ENCODE measurements at regions not wholly inside any gene's neighbourhood (a gene's known extent, or its start where the extent isn't known, plus 50 kb on each side); places are given as distances from the start of the nearest gene placed in this dataset.

GRCh38 chr7:156274557-156274956 is 366.0 kb upstream of the RNF32 start:
- no peaks in the 10 kb centered on the region for H3K36me3 ChIP-seq (ENCODE audit: insufficient read depth, low read length)
- no peak for DNase-seq (ENCODE audit: insufficient read length, low spot score, missing footprints)
- TF ChIP-seq CTCF (IDR thresholded peaks at IDR 0.05; ENCODE audit: extremely low read depth, low read depth, low read length) = no peak
- no peaks in the 10 kb centered on the region for H4K20me1 ChIP-seq (ENCODE audit: insufficient read depth, low read length)
- H3K27ac ChIP-seq (ENCODE audit: low read depth, low read length) = no peak overlapping the region
- H3K4me1 ChIP-seq (ENCODE audit: insufficient read depth, low read length) = no peaks in the 10 kb centered on the region
- no peaks in the 10 kb centered on the region for H3K79me2 ChIP-seq (ENCODE audit: insufficient read depth, low read length)
- no peak overlapping the region for H3K4me2 ChIP-seq (ENCODE audit: insufficient read depth, low read length)
- no peak overlapping the region for H2AFZ ChIP-seq (ENCODE audit: low read length)
- no peaks in the 10 kb centered on the region for H3K27me3 ChIP-seq (ENCODE audit: insufficient read depth, low read length)
- H3K4me3 ChIP-seq (ENCODE audit: insufficient read depth, low read length) = no peak overlapping the region
- no peaks in the 10 kb centered on the region for H3K9me3 ChIP-seq (ENCODE audit: low read depth, low read length)

- no peak overlapping the region for H3K27ac ChIP-seq (ENCODE audit: low read depth, low read length)
- DNase-seq (ENCODE audit: insufficient read length, low spot score, missing footprints) = no peak
- H3K9me3 ChIP-seq (ENCODE audit: low read depth, low read length) = no peaks in the 10 kb centered on the region
- H3K4me1 ChIP-seq (ENCODE audit: insufficient read depth, low read length) = no peaks in the 10 kb centered on the region
- H3K36me3 ChIP-seq (ENCODE audit: insufficient read depth, low read length) = no peaks in the 10 kb centered on the region
- no peaks in the 10 kb centered on the region for H3K79me2 ChIP-seq (ENCODE audit: insufficient read depth, low read length)
- H2AFZ ChIP-seq (ENCODE audit: low read length) = no peak overlapping the region
- no peak for TF ChIP-seq CTCF (IDR thresholded peaks at IDR 0.05; ENCODE audit: extremely low read depth, low read depth, low read length)
- H3K4me3 ChIP-seq (ENCODE audit: insufficient read depth, low read length) = no peak overlapping the region
- no peaks in the 10 kb centered on the region for H4K20me1 ChIP-seq (ENCODE audit: insufficient read depth, low read length)
- no peaks in the 10 kb centered on the region for H3K27me3 ChIP-seq (ENCODE audit: insufficient read depth, low read length)
- no peak overlapping the region for H3K4me2 ChIP-seq (ENCODE audit: insufficient read depth, low read length)
Measured at GRCh38 chr7:156261581-156261980, 379.0 kb upstream of the RNF32 start.

GRCh38 chr7:156257904-156258303 is 382.7 kb upstream of the RNF32 start:
- Histone ChIP-seq H3K36me3 (ENCODE audit: insufficient read depth, low read length) (no peaks in the 10 kb centered on the region), H3K27ac (ENCODE audit: low read depth, low read length) (no peak overlapping the region), H3K4me1 (ENCODE audit: insufficient read depth, low read length) (no peaks in the 10 kb centered on the region), H2AFZ (ENCODE audit: low read length) (no peak overlapping the region), H3K79me2 (ENCODE audit: insufficient read depth, low read length) (no peaks in the 10 kb centered on the region), H3K27me3 (ENCODE audit: insufficient read depth, low read length) (no peaks in the 10 kb centered on the region), H3K4me3 (ENCODE audit: insufficient read depth, low read length) (no peak overlapping the region), H3K4me2 (ENCODE audit: insufficient read depth, low read length) (no peak overlapping the region), H4K20me1 (ENCODE audit: insufficient read depth, low read length) (no peaks in the 10 kb centered on the region), H3K9me3 (ENCODE audit: low read depth, low read length) (no peaks in the 10 kb centered on the region)
- TF ChIP-seq CTCF (IDR thresholded peaks at IDR 0.05; ENCODE audit: extremely low read depth, low read depth, low read length) = no peak
- no peak for DNase-seq (ENCODE audit: insufficient read length, low spot score, missing footprints)

GRCh38 chr7:156255635-156256034 is 384.9 kb upstream of the RNF32 start:
- Histone ChIP-seq H3K4me2 (ENCODE audit: insufficient read depth, low read length) (no peak overlapping the region), H4K20me1 (ENCODE audit: insufficient read depth, low read length) (no peaks in the 10 kb centered on the region), H3K4me1 (ENCODE audit: insufficient read depth, low read length) (no peaks in the 10 kb centered on the region), H3K27me3 (ENCODE audit: insufficient read depth, low read length) (no peaks in the 10 kb centered on the region), H3K36me3 (ENCODE audit: insufficient read depth, low read length) (no peaks in the 10 kb centered on the region), H3K79me2 (ENCODE audit: insufficient read depth, low read length) (no peaks in the 10 kb centered on the region), H3K4me3 (ENCODE audit: insufficient read depth, low read length) (no peak overlapping the region), H3K27ac (ENCODE audit: low read depth, low read length) (no peak overlapping the region), H3K9me3 (ENCODE audit: low read depth, low read length) (no peaks in the 10 kb centered on the region), H2AFZ (ENCODE audit: low read length) (no peak overlapping the region)
- no peak for DNase-seq (ENCODE audit: insufficient read length, low spot score, missing footprints)
- no peak for TF ChIP-seq CTCF (IDR thresholded peaks at IDR 0.05; ENCODE audit: extremely low read depth, low read depth, low read length)

Data from osteoblast (primary cell).